ENCODE measurements at regions not wholly inside any gene's neighbourhood (a gene's known extent, or its start where the extent isn't known, plus 50 kb on each side); places are given as distances from the start of the nearest gene placed in this dataset.
A peak's percentile ranks its signal among the peaks of the same experiment; 100 is the strongest.

DNA sequence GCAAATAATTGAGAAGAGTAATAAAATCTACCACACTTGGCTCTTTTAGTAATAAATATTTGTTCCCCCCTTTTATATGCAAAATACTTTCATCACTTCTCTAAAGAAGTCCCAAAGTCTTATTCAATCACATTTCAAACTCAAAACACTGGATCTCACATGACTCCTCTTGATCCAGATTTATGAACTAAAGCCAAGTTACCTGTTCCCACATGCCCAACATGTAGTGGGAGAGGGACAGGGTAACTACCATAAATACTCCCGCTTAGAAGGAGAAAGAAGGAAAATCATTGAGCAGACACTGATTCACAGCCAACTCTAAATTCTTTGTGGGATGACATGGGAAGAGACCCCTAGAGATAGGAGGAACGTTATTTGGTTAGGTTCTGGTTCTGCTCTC, 64.9 kb upstream of the PMFBP1 start:
- TF ChIP-seq, protein P1, sequence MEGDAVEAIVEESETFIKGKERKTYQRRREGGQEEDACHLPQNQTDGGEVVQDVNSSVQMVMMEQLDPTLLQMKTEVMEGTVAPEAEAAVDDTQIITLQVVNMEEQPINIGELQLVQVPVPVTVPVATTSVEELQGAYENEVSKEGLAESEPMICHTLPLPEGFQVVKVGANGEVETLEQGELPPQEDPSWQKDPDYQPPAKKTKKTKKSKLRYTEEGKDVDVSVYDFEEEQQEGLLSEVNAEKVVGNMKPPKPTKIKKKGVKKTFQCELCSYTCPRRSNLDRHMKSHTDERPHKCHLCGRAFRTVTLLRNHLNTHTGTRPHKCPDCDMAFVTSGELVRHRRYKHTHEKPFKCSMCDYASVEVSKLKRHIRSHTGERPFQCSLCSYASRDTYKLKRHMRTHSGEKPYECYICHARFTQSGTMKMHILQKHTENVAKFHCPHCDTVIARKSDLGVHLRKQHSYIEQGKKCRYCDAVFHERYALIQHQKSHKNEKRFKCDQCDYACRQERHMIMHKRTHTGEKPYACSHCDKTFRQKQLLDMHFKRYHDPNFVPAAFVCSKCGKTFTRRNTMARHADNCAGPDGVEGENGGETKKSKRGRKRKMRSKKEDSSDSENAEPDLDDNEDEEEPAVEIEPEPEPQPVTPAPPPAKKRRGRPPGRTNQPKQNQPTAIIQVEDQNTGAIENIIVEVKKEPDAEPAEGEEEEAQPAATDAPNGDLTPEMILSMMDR (IDR thresholded peaks at IDR 0.05): no peak
- no peak for TF ChIP-seq POLR2A (IDR thresholded peaks at IDR 0.05)

DNA sequence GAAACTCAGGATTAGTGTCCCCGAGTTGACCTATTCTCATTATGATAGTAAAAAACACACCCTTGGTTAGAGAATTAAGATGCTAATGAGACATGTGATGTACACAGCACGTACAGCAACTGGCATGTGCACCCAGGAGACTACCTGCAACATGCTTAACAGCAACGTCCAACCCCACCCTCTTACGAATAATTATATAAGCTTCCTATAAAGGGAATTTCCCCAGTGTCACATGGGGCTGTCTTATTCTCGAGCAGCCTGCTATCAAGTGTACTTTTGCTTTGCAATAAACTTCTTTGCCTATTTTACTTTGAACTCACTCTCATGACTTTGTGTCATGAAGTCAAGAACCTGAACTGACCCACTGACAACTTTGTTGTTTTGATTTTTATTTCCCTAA, 62.4 kb upstream of the PMFBP1 start:
- Histone ChIP-seq H3K4me3 (no peak overlapping the region), H3K27ac (no peak overlapping the region), H3K27me3 (no peaks in the 10 kb centered on the region), H3K9me3 (no peaks in the 10 kb centered on the region), H3K4me1 (no peaks in the 10 kb centered on the region), H3K36me3 (no peaks in the 10 kb centered on the region)
- peak in 1 of 3 donors; percentile 46 for DNase-seq
- TF ChIP-seq, protein P1 (IDR thresholded peaks at IDR 0.05): no peak
- no peak for TF ChIP-seq POLR2A (IDR thresholded peaks at IDR 0.05)

More for the DNA sequence above, 64.9 kb upstream of the PMFBP1 start:
- Histone ChIP-seq H3K9me3 (no peaks in the 10 kb centered on the region), H3K36me3 (no peaks in the 10 kb centered on the region), H3K27ac (no peak overlapping the region), H3K27me3 (no peaks in the 10 kb centered on the region), H3K4me1 (no peaks in the 10 kb centered on the region), H3K4me3 (no peak overlapping the region)
- no peak for DNase-seq

DNA sequence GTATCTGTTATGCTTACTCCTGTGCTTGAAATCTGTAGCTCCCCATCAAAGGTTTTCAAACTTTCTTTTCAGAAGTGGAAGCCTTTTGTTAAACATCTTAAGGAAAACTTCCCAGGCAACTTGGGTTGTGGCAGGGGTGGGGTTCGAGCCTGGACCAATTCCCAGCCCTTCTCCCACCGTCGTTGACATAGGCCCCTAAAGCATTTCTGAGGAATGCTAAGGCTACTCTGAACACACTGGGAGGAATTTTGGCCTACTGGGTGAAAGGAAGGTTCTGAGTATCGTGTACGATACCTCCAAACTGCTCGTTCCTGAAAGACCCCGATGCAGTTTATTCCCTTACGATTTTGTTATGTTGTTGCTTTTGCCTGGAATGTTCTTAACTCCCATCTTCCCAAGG, 56.1 kb upstream of the PMFBP1 start:
- no peak for DNase-seq
- TF ChIP-seq POLR2A (IDR thresholded peaks at IDR 0.05): no peak
- TF ChIP-seq, protein P1 (IDR thresholded peaks at IDR 0.05): no peak
- Histone ChIP-seq H3K36me3 (no peaks in the 10 kb centered on the region), H3K9me3 (no peaks in the 10 kb centered on the region), H3K4me3 (no peak overlapping the region), H3K27me3 (no peaks in the 10 kb centered on the region), H3K4me1 (no peaks in the 10 kb centered on the region), H3K27ac (no peak overlapping the region)

- no peak overlapping the region for H3K27ac ChIP-seq
- TF ChIP-seq, protein P1 (IDR thresholded peaks at IDR 0.05): no peak
- TF ChIP-seq POLR2A (IDR thresholded peaks at IDR 0.05): no peak
- H3K4me1 ChIP-seq: no peaks in the 10 kb centered on the region
Measured at GRCh38 chr16:72226136-72226535, 54.2 kb upstream of the PMFBP1 start.

GRCh38 chr16:72224260-72224768, 52.4 kb upstream of the PMFBP1 start:
- H3K4me3 ChIP-seq: no peak overlapping the region
- TF ChIP-seq POLR2A (IDR thresholded peaks at IDR 0.05): no peak
- TF ChIP-seq, protein P1 (IDR thresholded peaks at IDR 0.05): no peak
- H3K36me3 ChIP-seq: no peaks in the 10 kb centered on the region
- H3K4me1 ChIP-seq: no peaks in the 10 kb centered on the region
- H3K27me3 ChIP-seq: no peaks in the 10 kb centered on the region
- peak in 1 of 3 donors; percentile 49 for DNase-seq
- H3K27ac ChIP-seq: peak overlapping the region in 1 of 4 donors; percentile 28
- no peaks in the 10 kb centered on the region for H3K9me3 ChIP-seq

More at GRCh38 chr16:72226136-72226535, 54.2 kb upstream of the PMFBP1 start:
- Histone ChIP-seq H3K36me3 (no peaks in the 10 kb centered on the region), H3K9me3 (no peaks in the 10 kb centered on the region), H3K4me3 (no peak overlapping the region), H3K27me3 (no peaks in the 10 kb centered on the region)
- DNase-seq: no peak

DNA sequence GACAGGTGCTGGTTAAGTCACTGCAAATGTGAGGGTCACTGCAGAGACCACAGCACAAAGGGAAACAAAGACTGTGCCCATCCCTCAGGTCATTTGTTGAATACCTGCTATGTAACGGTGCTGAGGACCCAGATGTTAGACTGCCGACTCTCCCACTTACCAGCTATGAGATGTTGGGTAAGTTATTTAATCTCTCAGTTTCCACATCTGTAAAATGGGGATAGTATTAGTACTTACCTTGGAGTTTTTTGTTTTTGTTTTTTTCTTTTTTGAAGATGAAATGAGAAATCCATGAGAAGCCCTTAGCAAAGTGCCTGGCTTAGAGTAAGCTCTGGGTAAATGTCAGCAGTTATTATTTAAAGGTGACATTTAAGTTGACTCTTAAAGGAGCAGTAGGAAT, 50.5 kb upstream of the PMFBP1 start:
- Histone ChIP-seq H3K4me3 (no peak overlapping the region), H3K27me3 (no peaks in the 10 kb centered on the region), H3K36me3 (no peaks in the 10 kb centered on the region), H3K27ac (no peak overlapping the region), H3K4me1 (no peaks in the 10 kb centered on the region), H3K9me3 (no peaks in the 10 kb centered on the region)
- DNase-seq: no peak
- TF ChIP-seq POLR2A (IDR thresholded peaks at IDR 0.05): no peak
- TF ChIP-seq, protein P1 (IDR thresholded peaks at IDR 0.05): no peak
